HK-2 (cell line): ENCODE measurements at regions not wholly inside any gene's neighbourhood (a gene's known extent, or its start where the extent isn't known, plus 50 kb on each side); places are given as distances from the start of the nearest gene placed in this dataset.
"Not testable (repeated sequence)": the region's sequence is repeated elsewhere in the genome, so short reads cannot be mapped to it uniquely, and the experiment has no call there.

ENCODE experiments used
- DNase-seq: peaks from one replicate; pipeline ENCODE4 v3.0.0-alpha.2; 2018; ENCODE audit not compliant: unreplicated experiment

- no peak for DNase-seq
Measured at GRCh38 chr10:21141946-21142492, 244.9 kb upstream of the NEBL start.

GRCh38 chr10:21138769-21139340 is 241.7 kb upstream of the NEBL start:
- DNase-seq, result no peak

- DNase-seq, result no peak
Measured at GRCh38 chr10:21135023-21135931, 238.2 kb upstream of the NEBL start.

DNA sequence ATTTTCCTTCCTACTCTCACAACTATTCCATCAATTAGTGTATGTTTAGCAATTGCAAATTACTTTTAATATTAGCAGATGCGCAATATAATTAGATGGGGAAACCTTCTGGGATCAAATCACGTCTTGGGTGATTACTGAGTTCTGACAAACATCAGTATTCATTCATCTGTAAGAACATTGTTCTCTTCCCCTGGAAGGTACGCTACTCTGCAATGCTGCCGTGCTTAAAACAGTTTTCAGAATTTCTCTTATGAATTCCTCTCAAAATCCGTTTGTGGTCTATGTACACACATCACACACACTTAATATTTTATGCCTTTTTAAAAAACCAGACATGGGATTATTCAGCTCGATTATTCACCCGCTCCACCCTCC is 237.5 kb upstream of the NEBL start:
- no peak for DNase-seq

DNA sequence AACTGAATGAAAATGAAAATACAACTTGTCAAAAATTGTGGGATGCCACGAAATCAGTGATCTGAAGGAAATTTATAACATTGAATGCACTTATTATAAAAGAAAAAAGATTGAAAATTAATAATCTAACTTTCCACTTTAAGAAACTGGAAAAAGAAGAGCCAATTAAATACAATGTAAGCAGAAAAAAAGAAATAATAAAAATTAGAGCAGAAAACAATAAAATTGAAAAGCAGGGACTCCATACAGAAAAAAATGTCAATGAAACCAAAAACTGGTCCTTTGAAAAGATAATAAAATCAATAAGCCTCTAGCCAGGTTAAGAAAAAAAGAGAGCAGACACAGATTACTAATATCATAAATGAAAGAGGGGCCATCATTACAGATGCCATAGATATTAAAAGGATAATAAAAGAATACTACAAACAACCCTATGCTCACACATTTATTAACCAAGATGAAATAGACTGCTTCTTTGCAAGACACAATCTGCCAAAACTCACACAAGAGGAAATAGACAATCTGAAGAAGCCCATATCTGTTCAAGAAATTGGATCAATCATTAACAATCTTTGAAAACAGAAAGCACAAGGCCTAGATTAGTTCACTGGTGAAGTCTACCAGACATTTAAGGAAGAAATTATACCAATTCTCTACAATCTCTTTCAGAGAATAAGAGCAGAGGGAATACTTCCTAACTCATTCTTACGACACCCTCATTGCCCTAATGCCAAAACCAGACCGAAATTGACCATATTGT is 233.8 kb upstream of the NEBL start:
- DNase-seq, result no peak

DNA sequence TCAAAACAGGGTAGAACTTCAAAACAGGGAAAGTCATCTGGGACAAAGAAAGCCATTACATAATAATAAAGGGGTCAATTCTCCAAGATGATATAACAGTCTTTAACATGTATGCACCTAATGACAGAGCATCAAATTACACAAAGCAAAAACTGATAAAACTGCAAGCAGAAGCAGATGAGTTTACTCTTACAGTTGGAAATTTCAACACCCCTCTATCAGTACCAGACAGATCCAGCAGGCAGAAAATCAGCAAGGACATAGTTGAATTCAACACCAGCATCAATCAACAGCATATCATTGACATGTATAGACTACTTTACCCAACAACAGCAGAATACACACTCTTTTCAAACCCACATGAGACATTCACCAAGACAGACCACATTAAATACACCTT is 233.0 kb upstream of the NEBL start:
- DNase-seq, result no peak

DNA sequence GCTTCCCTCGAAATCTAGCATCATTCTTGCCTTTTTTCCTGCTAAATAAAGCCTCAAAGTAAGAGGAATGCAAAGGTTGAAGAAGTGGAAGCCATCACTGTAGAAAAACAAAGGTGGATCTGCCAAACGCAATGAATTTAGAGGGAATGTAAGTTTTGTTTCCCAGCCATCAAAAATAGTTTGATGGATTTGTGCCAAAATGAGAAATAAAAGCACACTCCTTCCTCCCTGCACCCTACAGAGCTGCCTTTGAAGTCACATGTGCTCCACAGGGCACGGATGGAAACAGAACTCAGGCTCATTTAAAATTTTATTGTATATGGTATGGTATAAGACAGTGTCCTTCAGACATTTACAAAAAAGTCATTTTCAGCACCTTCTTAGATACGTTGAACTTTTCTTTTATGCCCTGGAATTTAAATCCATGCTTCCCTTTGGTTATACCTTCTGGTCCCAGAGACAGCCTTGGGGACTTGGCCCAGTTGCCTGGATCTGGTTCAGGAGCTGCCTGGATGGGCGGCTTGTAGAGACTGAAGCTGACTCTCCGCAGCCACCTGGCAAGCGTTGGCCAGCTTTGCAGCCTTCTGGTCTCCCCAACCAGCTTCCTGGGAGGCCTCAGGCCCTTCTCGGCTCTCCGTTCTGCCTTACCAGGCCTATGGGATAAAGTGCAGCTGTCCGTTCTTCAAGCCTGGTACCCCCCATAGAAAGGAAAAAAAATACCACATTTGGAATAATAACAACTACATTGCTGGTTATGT is 228.5 kb upstream of the NEBL start:
- DNase-seq, result no peak

GRCh38 chr10:21122907-21123306 is 225.8 kb upstream of the NEBL start:
- no peak for DNase-seq

DNA sequence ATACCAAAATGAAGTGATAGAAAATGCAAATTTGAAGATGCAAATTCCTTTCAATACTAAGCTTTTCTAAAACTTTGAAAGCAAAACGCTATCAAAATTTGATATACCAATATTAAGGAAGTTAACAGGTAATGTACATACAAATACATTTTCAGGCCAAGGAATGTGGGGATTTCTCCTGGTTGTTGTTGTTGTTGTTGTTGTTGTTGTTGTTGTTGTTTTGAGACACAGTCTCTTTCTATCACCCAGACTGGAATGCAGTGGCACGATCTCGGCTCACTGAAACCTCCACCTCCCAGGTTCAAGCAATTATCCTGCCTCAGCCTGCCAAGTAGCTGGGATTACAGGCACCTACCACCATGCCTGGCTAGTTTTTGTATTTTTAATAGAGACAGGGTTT is 224.7 kb upstream of the NEBL start:
- not testable (repeated sequence) for DNase-seq

- DNase-seq, result no peak
Measured at GRCh38 chr10:21114683-21115082, 217.6 kb upstream of the NEBL start.

DNA sequence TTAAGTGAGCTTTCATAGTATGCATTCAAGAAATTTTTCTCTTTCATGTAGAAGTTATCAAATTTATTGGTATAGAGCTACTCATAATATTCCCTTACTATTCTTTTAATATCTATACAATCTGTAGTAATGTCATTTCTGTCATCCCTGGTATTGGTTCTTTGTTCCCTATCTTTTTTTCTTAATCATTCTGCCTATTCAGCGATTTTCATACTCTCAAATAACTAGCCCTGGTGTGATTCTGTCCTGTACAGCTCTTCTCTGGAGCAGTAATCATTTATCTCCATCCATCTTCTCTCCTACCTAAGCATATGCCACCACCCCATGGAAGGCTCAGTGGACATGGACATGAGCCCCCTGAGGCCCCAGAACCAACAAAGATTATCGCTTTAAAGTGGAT is 213.2 kb upstream of the NEBL start:
- no peak for DNase-seq

- not testable (repeated sequence) for DNase-seq
Measured at GRCh38 chr10:21106931-21107330, 209.8 kb upstream of the NEBL start.

DNA sequence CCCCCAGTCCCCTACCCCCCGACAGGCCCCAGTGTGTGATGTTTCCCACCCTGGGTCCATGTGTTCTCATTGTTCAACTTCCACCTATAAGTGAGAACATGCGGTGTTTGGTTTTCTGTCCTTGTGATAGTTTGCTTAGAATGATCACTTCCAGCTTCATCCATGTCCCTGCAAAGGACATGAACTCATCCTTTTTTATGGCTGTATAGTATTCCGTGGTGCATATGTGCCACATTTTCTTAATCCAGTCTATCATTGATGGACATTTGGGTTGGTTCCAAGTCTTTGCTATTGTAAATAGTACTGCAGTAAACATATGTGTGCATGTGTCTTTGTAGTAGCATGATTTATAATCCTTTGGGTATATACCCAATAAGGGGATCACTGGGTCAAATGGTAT is 208.2 kb upstream of the NEBL start:
- not testable (repeated sequence) for DNase-seq

DNA sequence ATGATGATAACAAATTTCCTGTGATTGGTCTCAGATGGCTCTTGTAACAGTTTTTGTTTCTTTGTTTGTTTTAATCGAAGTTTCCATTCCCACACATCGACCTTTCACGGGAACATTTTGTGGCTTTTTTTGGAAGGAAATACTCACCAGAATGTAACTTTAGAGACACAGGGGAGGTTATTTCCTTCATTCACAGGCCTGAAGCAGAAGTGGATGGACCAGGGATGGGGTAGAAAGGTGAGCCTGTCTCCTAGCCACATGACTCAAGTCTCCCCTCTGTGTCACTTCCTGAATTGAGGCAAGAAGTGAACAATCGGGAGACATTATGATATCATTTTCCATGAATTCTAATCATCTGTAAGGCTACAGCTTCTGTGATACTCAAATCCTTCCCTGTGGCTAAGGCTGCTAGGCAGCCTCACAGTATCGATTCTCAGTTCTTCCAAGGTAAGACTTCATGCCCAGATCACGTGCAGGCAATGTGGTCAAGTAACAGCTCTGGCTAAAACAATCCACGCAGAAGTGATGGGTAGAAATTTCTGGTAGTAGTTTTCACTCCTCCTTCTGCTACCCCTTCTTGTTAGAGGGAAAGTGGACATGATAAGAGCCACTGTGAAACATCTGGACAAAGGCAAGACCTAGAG is 203.9 kb upstream of the NEBL start:
- DNase-seq, result no peak

DNA sequence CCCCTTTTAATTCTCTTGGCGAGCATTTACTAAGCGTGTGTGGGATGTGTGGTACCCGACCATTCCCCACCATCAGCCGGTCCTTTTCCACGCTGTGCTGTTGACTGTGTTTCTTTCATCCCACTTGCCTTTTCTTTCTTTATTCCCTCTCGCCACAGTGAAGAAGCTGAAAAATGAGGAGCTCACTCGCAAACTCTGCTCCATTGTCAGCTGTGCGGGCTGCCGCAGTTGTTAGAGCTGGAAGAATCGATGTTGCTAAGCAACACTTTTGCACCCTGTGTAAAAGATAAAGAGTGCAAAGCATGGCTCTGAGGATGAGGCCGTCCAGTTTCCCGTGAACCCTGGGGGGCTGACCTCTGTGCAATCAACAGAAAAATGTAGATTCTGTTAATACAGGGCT is 203.1 kb upstream of the NEBL start:
- no peak for DNase-seq

- no peak for DNase-seq
Measured at GRCh38 chr10:21099291-21100062, 202.4 kb upstream of the NEBL start.

DNA sequence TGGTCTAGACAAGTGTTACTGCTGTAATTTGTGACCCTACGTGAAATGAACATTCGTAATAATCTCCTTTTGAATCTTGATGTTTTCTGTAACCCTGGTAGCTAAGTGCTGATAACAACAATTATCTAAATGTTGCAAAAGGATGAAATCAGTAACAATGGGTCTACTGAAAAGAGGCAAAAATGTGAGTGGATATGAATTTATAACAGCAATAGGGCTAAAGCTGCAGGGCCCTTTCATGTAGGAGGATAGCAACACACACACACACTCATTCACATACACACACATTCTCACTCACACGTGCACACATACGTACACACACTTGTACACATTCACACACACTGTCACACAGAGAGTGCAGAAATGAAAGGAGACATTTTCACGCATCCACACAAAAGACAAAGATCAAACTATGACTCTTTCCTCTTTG is 200.8 kb upstream of the NEBL start:
- DNase-seq, result no peak

GRCh38 chr10:21095494-21096055 is 198.5 kb upstream of the NEBL start:
- no peak for DNase-seq

GRCh38 chr10:21095073-21095472 is 198.0 kb upstream of the NEBL start:
- DNase-seq, result no peak
